ENCODE measurements at regions not wholly inside any gene's neighbourhood (a gene's known extent, or its start where the extent isn't known, plus 50 kb on each side); places are given as distances from the start of the nearest gene placed in this dataset.

- no peak for TF ChIP-seq EZH2 (IDR thresholded peaks at IDR 0.05; ENCODE audit: low read length)
- no peak for TF ChIP-seq CTCF (optimal IDR thresholded peaks at IDR 0.05 in 1 of 3, IDR thresholded peaks at IDR 0.05 in 1 of 3, conservative IDR thresholded peaks at IDR 0.05 in 1 of 3; ENCODE audit: extremely low read depth in 1 of 3, insufficient read depth in 2 of 3, low read length in 3 of 3)
- H3K27me3 ChIP-seq (ENCODE audit: control insufficient read depth, extremely low read depth, insufficient read depth, low read length) = no peaks in the 10 kb centered on the region
- no peaks in the 10 kb centered on the region for H3K9me1 ChIP-seq (ENCODE audit: control insufficient read depth, extremely low read depth, insufficient read depth, low read length)
- H3K79me2 ChIP-seq (ENCODE audit: control insufficient read depth, insufficient read depth, low read length) = no peaks in the 10 kb centered on the region
- no peak overlapping the region for H3K4me2 ChIP-seq (ENCODE audit: control insufficient read depth, extremely low read depth, insufficient read depth, low read depth, low read length)
- H2AFZ ChIP-seq (ENCODE audit: control insufficient read depth, low read length) = no peak overlapping the region
- no peaks in the 10 kb centered on the region for H3K36me3 ChIP-seq (ENCODE audit: control insufficient read depth in 2 of 2, extremely low read depth in 1 of 2, insufficient read depth in 2 of 2, low read length in 2 of 2)
- no peak overlapping the region for H3K4me3 ChIP-seq (ENCODE audit: control insufficient read depth in 2 of 3, extremely low read depth in 1 of 3, insufficient read depth in 2 of 3, low read depth in 1 of 3, low read length in 3 of 3)
- FAIRE-seq (no peak), DNase-seq (ENCODE audit: low read depth, low spot score) (no peak)
- no peaks in the 10 kb centered on the region for H4K20me1 ChIP-seq (ENCODE audit: control insufficient read depth, extremely low read depth, insufficient read depth, low read length)
- dilution Hi-C loops (cut with MboI; ENCODE audit: extremely low pct_ligation_motif_present, low sequenced_read_pairs) = no loop called here
- H3K4me1 ChIP-seq (ENCODE audit: control insufficient read depth, extremely low read depth, insufficient read depth, low read length) = no peaks in the 10 kb centered on the region
- H3K27ac ChIP-seq (ENCODE audit: control insufficient read depth, insufficient read depth, low read length) = no peak overlapping the region
- H3K9ac ChIP-seq (ENCODE audit: control insufficient read depth, extremely low read depth, insufficient read depth, low read length) = no peak overlapping the region
- H3K9me3 ChIP-seq (ENCODE audit: control insufficient read depth, low read depth, low read length) = no peaks in the 10 kb centered on the region
Measured at GRCh38 chr1:219264561-219264960, 90.9 kb downstream of the LYPLAL1 start.
